ENCODE measurements at regions not wholly inside any gene's neighbourhood (a gene's known extent, or its start where the extent isn't known, plus 50 kb on each side); places are given as distances from the start of the nearest gene placed in this dataset.

- Histone ChIP-seq H3K4me2 (no peak overlapping the region), H3K36me3 (replicated peaks in 1 of 2; ENCODE audit: control insufficient read depth in 1 of 2, insufficient read depth in 2 of 2, low read length in 1 of 2) (no peaks in the 10 kb centered on the region), H3K9me2 (no peaks in the 10 kb centered on the region), H3K9me3 (no peaks in the 10 kb centered on the region), H3K9ac (no peak overlapping the region), H2AFZ (ENCODE audit: low read depth) (no peak overlapping the region), H3K27me3 (ENCODE audit: insufficient read depth) (no peaks in the 10 kb centered on the region), H3K79me2 (ENCODE audit: insufficient read depth) (no peaks in the 10 kb centered on the region), H3K4me1 (ENCODE audit: control insufficient read depth in 1 of 2, insufficient read depth in 2 of 2, low read depth in 1 of 2, low read length in 1 of 2) (peaks cover 0 to 1% of the 10 kb centered on the region in 2 experiments; a peak in 1 of 4 replicates), H3K4me3 (ENCODE audit: low read depth in 2 of 2, low read length in 1 of 2) (no peak overlapping the region), H3F3A (replicated peaks; ENCODE audit: insufficient read depth) (no peaks in the 10 kb centered on the region), H4K20me1 (ENCODE audit: insufficient read depth) (no peaks in the 10 kb centered on the region), H3K27ac (ENCODE audit: low read depth in 2 of 2, low read length in 1 of 2) (no peak overlapping the region)
- DNase-seq, result no peak
- WGBS (ENCODE audit: low lambda C conversion rate), result 93% methylated on average over 6 of the region's 6 CpGs
- ChIA-PET POLR2A (no interaction called here), CTCF (interaction anchor here (1.2 kb wide), 1 partner anchor 34 kb away, joined by 3 read pairs; no protein-coding TSS in a partner anchor)
- TF ChIP-seq CTCF (IDR thresholded peaks at IDR 0.05) (no peak), TEAD4 (IDR thresholded peaks at IDR 0.05; ENCODE audit: borderline replicate concordance, insufficient read depth) (no peak), TCF12 (IDR thresholded peaks at IDR 0.05) (no peak), FOXJ3 (CRISPR knock-in tag; IDR thresholded peaks at IDR 0.05) (no peak), USF1 (IDR thresholded peaks at IDR 0.05; ENCODE audit: borderline replicate concordance, low read depth) (no peak), MXI1 (IDR thresholded peaks at IDR 0.05; ENCODE audit: low read depth, low read length) (no peak)
These were observed 56.0 kb upstream of the CITED4 start for GRCh38 chr1:40917995-40918711.

- no peak for TF ChIP-seq PBX3 (IDR thresholded peaks at IDR 0.05)
- no peak for TF ChIP-seq POLR2AphosphoS5 (IDR thresholded peaks at IDR 0.05; ENCODE audit: low read depth, low read length)
- TF ChIP-seq SMC3 (IDR thresholded peaks at IDR 0.05; ENCODE audit: low read depth, low read length), result no peak
- no peak for TF ChIP-seq TCF12 (IDR thresholded peaks at IDR 0.05)
- TF ChIP-seq MXI1 (IDR thresholded peaks at IDR 0.05; ENCODE audit: low read depth, low read length), result no peak
- TF ChIP-seq JUND (IDR thresholded peaks at IDR 0.05), result no peak
These were observed 57.4 kb upstream of the CITED4 start for GRCh38 chr1:40919475-40920011.

More at GRCh38 chr1:40919475-40920011, 57.4 kb upstream of the CITED4 start:
- Histone ChIP-seq H3K4me3 (ENCODE audit: low read depth in 2 of 2, low read length in 1 of 2) (no peak overlapping the region), H3K9ac (no peak overlapping the region), H2AFZ (ENCODE audit: low read depth) (no peak overlapping the region), H3K4me2 (no peak overlapping the region), H3K4me1 (ENCODE audit: control insufficient read depth in 1 of 2, insufficient read depth in 2 of 2, low read depth in 1 of 2, low read length in 1 of 2) (peaks cover 0 to 3% of the 10 kb centered on the region in 2 experiments; a peak in 1 of 4 replicates), H4K20me1 (ENCODE audit: insufficient read depth) (no peaks in the 10 kb centered on the region), H3K27ac (ENCODE audit: low read depth in 2 of 2, low read length in 1 of 2) (no peak overlapping the region), H3K79me2 (ENCODE audit: insufficient read depth) (no peaks in the 10 kb centered on the region), H3K27me3 (ENCODE audit: insufficient read depth) (no peaks in the 10 kb centered on the region), H3K36me3 (replicated peaks in 1 of 2; ENCODE audit: control insufficient read depth in 1 of 2, insufficient read depth in 2 of 2, low read length in 1 of 2) (no peaks in the 10 kb centered on the region), H3K9me3 (no peaks in the 10 kb centered on the region), H3F3A (replicated peaks; ENCODE audit: insufficient read depth) (no peaks in the 10 kb centered on the region), H3K9me2 (no peaks in the 10 kb centered on the region)
- CTCF ChIA-PET, result no interaction called here
- no peak for DNase-seq
- POLR2A ChIA-PET, result no interaction called here
- 82% methylated on average over 12 of the region's 12 CpGs for WGBS (ENCODE audit: low lambda C conversion rate)

Measured in SK-N-SH (cell line).